GM21723 (cell line): ENCODE measurements at regions not wholly inside any gene's neighbourhood (a gene's known extent, or its start where the extent isn't known, plus 50 kb on each side); places are given as distances from the start of the nearest gene placed in this dataset.

Experiments
- ATAC-seq: cut with Tn5 transposase; IDR thresholded peaks from one replicate; pipeline ENCODE4 v1.9.1; 2021; ENCODE audit warnings: mild to moderate bottlenecking, moderate library complexity; ENCODE audit not compliant: unreplicated experiment

DNA sequence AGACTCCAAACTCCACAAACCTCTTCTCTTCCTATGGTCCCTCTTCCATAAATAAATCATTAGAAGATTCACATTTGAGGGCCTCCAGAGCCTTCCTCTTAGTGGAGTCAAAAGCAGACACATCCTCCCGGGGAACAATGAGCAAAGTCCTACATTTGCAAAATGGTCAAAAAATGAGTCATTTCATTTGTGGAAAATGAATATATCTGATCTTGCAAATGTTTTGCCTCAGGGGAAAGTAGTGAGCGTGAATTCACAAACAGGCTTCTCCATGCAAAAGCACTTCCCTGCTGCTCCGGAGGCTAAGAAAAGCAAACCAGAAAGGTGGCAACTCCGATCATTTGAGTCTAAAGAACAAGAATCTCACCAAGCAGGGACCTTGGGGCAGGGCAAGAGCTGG is 86.7 kb upstream of the IQSEC1 start:
- no peak for ATAC-seq

DNA sequence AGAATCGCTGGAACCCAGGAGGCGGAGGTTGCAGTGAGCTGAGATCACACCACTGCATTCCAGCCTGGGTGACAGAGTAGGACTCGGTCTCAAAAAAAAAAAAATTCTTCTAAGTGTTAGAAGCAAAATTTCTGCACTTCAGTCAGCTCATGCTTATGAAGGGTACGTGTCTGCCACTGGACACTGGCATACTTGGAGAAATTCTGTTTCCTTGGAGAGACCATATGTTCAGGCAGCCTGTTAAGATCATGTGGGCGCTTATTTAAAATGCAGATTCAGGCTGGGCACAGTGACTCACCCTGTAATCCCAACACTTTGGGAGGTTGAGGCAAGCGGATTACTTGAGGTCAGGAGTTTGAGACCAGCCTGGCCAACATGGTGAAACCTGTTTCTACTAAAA is 85.6 kb upstream of the IQSEC1 start:
- no peak for ATAC-seq

DNA sequence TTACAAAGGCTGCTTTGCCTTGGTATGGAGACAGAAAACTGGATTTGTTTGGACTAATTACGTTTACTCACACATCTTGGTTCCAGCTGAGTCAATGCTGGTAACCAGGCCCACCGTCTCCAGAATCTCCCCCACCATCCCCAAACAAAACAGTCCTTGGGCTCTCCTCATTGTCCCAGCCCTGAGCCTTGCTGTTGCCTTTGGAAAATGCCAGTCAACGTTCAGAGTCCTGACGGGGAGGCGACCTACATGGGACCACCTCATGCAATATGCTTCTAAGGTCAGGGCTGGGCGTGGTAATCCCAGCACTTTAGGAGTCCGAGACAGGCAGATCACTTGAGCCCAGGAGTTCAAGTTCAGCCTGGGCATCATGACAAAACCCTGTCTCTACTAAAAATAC is 85.2 kb upstream of the IQSEC1 start:
- no peak for ATAC-seq

- ATAC-seq = no peak
Measured at GRCh38 chr3:13157986-13158385, 84.8 kb upstream of the IQSEC1 start.

DNA sequence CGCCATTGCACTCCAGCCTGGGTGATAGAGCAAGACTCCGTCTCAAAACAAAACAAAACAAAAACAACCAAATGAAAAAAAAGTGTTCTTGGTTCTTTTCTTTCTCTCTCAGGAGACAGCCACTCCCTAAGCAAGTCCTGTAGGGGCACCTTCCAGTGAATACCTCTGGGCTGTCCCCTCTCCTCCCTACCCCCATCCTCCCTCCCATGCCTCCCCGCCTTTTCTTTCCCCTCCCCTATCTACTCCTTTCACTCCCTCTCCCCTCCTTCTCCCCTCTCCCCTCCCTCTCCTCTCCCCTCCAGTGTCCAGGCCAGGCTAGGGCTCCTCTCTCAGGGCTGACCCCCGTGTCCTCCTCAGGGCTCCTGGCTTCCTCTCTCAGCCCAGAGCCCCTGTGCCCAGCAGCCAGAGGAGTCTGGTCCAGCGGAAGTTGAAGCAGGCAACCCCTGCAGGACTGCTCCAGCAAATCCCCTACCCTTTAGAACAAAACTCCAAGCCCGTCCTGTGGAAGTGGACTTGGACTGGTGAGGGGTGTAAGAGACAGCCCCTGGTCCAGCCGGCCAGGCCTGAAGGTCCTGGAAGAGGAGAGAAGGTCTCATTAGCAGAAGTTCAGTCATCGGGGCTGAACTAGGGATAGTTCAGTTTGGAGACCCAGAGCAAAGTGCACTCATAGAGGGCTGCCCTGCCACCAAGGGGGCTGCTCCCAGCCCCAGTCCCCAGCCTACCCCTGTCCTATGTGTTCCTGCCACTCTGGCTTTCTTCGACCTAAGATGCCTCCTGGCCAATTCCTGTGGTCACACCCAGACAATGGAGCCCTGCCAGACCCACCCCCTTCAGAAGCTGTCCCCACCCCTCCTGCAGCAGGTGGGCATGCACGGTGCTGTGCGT is 79.8 kb upstream of the IQSEC1 start:
- no peak for ATAC-seq

DNA sequence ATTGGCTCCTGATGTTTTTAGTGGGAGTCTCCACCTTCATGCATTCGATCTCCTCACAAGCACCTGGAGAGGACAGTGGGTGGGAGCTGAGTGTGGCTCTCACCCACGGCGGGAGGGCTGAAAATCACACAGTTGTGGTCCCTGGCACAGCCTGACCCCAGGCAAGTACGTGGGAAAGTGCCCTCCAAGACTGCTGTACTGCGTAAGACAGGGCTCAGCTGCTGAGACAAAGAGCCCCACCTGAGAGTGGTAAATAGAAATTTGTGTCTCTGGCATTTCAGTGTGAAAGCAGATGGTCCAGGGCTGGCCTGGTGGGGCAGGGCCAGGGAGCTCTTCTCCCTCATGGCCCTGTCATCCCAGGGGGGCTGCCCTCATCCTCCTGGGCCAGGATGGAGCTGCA is 77.4 kb upstream of the IQSEC1 start:
- ATAC-seq = no peak

- no peak for ATAC-seq
Measured at GRCh38 chr3:13149330-13150108, 76.3 kb upstream of the IQSEC1 start.

GRCh38 chr3:13148561-13149329 is 75.5 kb upstream of the IQSEC1 start:
- no peak for ATAC-seq

DNA sequence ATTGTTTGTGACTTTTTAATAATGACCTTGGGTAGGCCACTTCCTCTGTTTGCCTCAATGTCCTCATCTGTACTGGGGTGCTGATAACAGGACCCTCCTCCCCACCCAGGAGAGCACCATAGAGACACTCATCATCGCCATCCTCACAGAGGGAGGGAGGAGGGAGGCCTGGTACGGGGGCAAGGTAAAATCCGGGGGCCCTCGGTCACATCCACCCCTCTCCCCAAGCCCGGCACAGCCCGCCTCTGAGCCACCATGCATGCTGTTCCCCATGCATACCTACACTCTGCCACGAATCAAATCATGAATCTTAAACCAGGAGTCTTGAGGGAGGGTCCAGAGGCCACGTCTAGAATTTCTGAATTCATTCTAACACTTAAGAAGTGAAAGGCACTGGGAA is 74.9 kb upstream of the IQSEC1 start:
- ATAC-seq = no peak

- ATAC-seq = no peak
Measured at GRCh38 chr3:13147344-13147743, 74.1 kb upstream of the IQSEC1 start.

- ATAC-seq = no peak
Measured at GRCh38 chr3:13146643-13147143, 73.5 kb upstream of the IQSEC1 start.

GRCh38 chr3:13145826-13146642 is 72.8 kb upstream of the IQSEC1 start:
- ATAC-seq = no peak

GRCh38 chr3:13145131-13145825 is 72.0 kb upstream of the IQSEC1 start:
- ATAC-seq = no peak

DNA sequence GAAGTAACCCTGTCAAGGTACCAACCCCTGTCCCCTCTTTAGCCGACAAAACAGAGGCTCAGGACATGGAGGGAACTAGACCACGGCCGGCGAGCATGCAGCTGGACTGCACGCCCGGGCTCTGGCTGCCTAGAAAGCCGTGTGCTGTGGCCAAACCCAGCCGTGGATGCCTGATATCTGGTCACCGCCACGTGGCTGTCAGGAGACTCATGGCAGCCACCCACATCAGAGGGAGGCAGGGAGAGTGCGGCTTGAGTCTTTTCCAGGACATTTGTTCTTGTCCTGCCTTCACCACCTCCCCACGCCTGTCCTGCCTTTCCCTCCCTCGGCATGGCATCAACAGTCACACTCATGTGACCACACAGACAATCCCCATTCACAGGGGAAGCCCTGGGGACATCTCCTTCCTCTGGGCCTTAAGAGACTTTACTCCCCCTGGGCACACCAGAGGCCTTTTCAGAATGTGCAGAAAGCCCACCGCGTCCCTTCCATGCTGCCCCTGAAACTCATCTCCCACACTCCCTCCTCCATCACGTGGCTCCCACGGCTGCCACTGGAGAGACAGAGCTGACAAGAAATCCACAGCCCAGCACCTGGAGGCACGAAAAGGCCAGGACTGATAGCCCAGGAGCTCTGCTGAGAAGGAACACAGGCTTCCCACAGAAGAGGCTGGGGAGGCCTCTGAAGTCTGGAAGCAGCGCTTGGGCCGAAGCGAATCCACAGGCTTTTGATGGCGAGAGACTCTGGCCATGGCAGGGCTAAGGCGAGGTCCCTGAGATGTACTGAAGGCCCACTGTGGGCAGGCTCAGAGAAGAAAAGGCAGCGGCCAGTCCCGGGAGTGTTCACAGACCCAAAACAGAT is 71.2 kb upstream of the IQSEC1 start:
- no peak for ATAC-seq

DNA sequence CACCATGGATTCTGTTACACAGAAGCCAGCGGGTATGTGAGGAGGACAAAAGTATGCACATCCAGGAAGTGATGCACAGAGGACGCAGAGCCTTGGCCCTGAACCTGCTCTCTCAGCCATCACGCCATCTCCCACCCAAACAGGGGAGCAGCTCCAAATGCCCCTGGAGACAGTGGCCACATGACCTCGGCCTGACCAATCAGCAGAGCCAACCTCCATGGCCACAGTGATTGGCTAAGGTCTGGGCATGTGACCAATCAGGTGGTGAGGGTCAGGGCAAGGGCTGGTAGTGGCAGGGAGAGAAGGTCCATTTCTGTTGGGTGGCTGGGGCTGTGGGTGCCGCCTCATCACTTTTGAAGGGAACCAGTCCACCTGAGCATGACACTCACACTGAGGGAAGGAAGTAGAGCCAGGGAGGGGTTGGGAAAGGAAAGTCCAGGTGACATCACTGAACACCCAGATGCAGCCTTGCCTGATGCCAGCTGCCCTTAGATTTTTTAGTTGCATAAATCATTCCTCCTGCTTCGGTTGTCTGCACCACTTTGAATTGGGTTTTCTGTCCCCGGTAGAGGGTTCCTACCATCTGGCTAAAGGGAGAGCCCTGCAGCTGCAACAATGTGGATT is 70.3 kb upstream of the IQSEC1 start:
- no peak for ATAC-seq

DNA sequence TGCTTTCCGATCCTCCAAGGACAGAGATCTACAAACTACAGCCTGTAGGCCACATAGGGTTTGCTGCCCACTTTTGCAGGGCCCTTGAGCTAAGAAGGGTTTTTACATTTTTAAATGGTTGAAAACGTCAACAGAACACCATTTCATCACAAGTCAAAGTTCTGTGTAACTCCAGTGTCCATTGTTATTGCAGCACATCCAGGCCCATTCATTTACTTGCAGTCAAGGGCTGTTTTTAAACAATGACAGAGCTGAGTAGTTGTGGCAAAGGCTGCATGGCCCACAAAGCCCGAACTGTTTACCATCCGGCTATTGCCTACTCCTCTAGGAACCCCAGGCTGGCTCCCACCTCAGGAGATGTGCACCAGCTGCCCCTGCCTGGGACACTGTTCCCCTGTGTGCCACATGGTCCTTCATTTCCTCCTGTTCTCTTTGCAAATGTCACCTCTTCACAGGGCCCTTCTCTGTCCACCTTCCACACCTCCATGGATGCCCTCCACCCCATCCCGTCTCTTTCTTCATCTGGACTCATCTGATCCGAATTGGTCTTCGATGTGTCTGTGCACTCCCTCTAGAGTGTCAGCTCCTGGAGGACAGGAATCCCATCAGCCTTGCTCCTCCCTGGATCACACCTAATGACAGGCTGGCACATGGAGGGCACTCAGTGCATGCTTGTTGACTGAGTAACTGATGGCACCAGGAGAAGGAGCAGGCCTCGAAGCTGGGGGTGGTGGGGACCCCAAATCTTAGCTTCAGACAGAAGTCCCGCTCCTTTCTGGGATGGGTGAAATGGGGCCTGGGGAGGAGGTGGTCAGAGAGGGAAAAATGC is 69.5 kb upstream of the IQSEC1 start:
- no peak for ATAC-seq

GRCh38 chr3:13141991-13142412 is 68.8 kb upstream of the IQSEC1 start:
- no peak for ATAC-seq
